Liver (tissue), 8 donors: ENCODE measurements at regions not wholly inside any gene's neighbourhood (a gene's known extent, or its start where the extent isn't known, plus 50 kb on each side); places are given as distances from the start of the nearest gene placed in this dataset.

Source experiments
- DNase-seq: peaks from one replicate; pipeline ENCODE4 v3.0.0-alpha.2; 2017; ENCODE audit warnings: low spot score
- H3K27ac ChIP-seq, 2 donors: one replicate each; pipeline ENCODE4 v1.7.0; 2013; ENCODE audit warnings: inconsistent platforms in 2 of 2, low read length in 2 of 2, control low read depth in 1 of 2, low read depth in 1 of 2, mild to moderate bottlenecking in 1 of 2
- H3K27me3 ChIP-seq, 4 donors: one replicate each; pipeline versions ENCODE4 v1.6.1 to v1.7.0; 2013; ENCODE audit warnings: low read length in 3 of 4, inconsistent platforms in 1 of 4, mild to moderate bottlenecking in 1 of 4, moderate library complexity in 1 of 4; ENCODE audit not compliant: control insufficient read depth in 4 of 4, insufficient read depth in 4 of 4
- H3K36me3 ChIP-seq, 4 donors: one replicate each; pipeline versions ENCODE4 v1.6.1 to v1.7.0; 2013; ENCODE audit warnings: low read length in 3 of 4, mild to moderate bottlenecking in 3 of 4, low read depth in 1 of 4, moderate library complexity in 1 of 4; ENCODE audit not compliant: control insufficient read depth in 4 of 4, insufficient read depth in 3 of 4
- H3K4me1 ChIP-seq, 4 donors: one replicate each; pipeline versions ENCODE4 v1.6.1 to v1.7.0; 2013; ENCODE audit warnings: low read length in 3 of 4, mild to moderate bottlenecking in 3 of 4, moderate library complexity in 1 of 4; ENCODE audit not compliant: control insufficient read depth in 4 of 4, insufficient read depth in 4 of 4
- H3K4me3 ChIP-seq, 3 donors: one replicate each; pipeline versions ENCODE4 v1.6.1 to v1.7.0; 2013; ENCODE audit warnings: low read length in 3 of 3, control low read depth in 1 of 3, low read depth in 1 of 3, mild to moderate bottlenecking in 1 of 3
- H3K9ac ChIP-seq, 2 donors: one replicate each; pipeline ENCODE4 v1.7.0; 2013; ENCODE audit warnings: low read length in 2 of 2, mild to moderate bottlenecking in 2 of 2, moderate library complexity in 2 of 2, control low read depth in 1 of 2, low read depth in 1 of 2
- H3K9me3 ChIP-seq, 4 donors: one replicate each; pipeline versions ENCODE4 v1.6.1 to v1.7.0; 2013; ENCODE audit warnings: low read length in 3 of 4; ENCODE audit not compliant: control insufficient read depth in 4 of 4
- ATF3 ChIP-seq: IDR thresholded peaks from 2 replicates; pipeline ENCODE4 v1.6.1; 2016; ENCODE audit warnings: antibody characterized with exemption
- CTCF ChIP-seq: fragments of 150-350 bp; IDR thresholded peaks from 2 replicates; pipeline ENCODE4 v1.5.1; 2017; ENCODE audit warnings: improper control_type of control experiment, low read depth, low read length; ENCODE audit not compliant: missing input control
- EGR1 ChIP-seq, 2 donors: IDR thresholded peaks; 2 replicates each; pipeline ENCODE4 v1.6.1; 2016 to 2018; ENCODE audit warnings: antibody characterized with exemption in 2 of 2, low read depth in 2 of 2
- FOXA1 ChIP-seq: IDR thresholded peaks from 2 replicates; pipeline ENCODE4 v1.6.1; 2016; ENCODE audit warnings: antibody characterized with exemption
- FOXA2 ChIP-seq: IDR thresholded peaks from 2 replicates; pipeline ENCODE4 v1.6.1; 2016; ENCODE audit warnings: antibody characterized with exemption
- GABPA ChIP-seq, 2 donors: IDR thresholded peaks in 1 of 2; conservative IDR thresholded peaks in 1 of 2; 2 replicates each; pipeline ENCODE4 v1.6.1; 2016; ENCODE audit warnings: antibody characterized with exemption in 2 of 2, mild to moderate bottlenecking in 1 of 2, moderate library complexity in 1 of 2
- HNF4A ChIP-seq, 2 donors: conservative IDR thresholded peaks; 2 replicates each; pipeline ENCODE4 v1.6.1; 2016; ENCODE audit warnings: antibody characterized with exemption in 2 of 2, mild to moderate bottlenecking in 2 of 2
- HNF4G ChIP-seq: IDR thresholded peaks from 2 replicates; pipeline ENCODE4 v1.6.1; 2016; ENCODE audit warnings: antibody characterized with exemption
- JUND ChIP-seq, 2 donors: IDR thresholded peaks; 2 replicates each; pipeline ENCODE4 v1.6.1; 2016; ENCODE audit warnings: antibody characterized with exemption in 2 of 2
- MAX ChIP-seq: IDR thresholded peaks from 2 replicates; pipeline ENCODE4 v1.6.1; 2016; ENCODE audit warnings: antibody characterized with exemption
- NR2F2 ChIP-seq: IDR thresholded peaks from 2 replicates; pipeline ENCODE4 v1.6.1; 2016; ENCODE audit warnings: antibody characterized with exemption
- RAD21 ChIP-seq, 2 donors: IDR thresholded peaks; 2 replicates each; pipeline ENCODE4 v1.6.1; 2016; ENCODE audit warnings: antibody characterized with exemption in 2 of 2, mild to moderate bottlenecking in 2 of 2
- REST ChIP-seq: IDR thresholded peaks from 2 replicates; pipeline ENCODE4 v1.6.1; 2016; ENCODE audit warnings: antibody characterized with exemption, mild to moderate bottlenecking
- RXRA ChIP-seq, 2 donors: IDR thresholded peaks; 2 replicates each; pipeline ENCODE4 v1.6.1; 2017 to 2018; ENCODE audit warnings: antibody characterized with exemption in 2 of 2, mild to moderate bottlenecking in 1 of 2
- SP1 ChIP-seq: IDR thresholded peaks from 2 replicates; pipeline ENCODE4 v1.6.1; 2018; ENCODE audit warnings: antibody characterized with exemption, mild to moderate bottlenecking
- TAF1 ChIP-seq: conservative IDR thresholded peaks from 2 replicates; pipeline ENCODE4 v1.6.1; 2016; ENCODE audit warnings: antibody characterized with exemption, mild to moderate bottlenecking
- YY1 ChIP-seq: IDR thresholded peaks from 2 replicates; pipeline ENCODE4 v1.6.1; 2016; ENCODE audit warnings: antibody characterized with exemption, mild to moderate bottlenecking
- ZBTB33 ChIP-seq: IDR thresholded peaks from 2 replicates; pipeline ENCODE4 v1.6.1; 2016; ENCODE audit warnings: antibody characterized with exemption
- WGBS: extraction: QIAGEN DNeasy Blood & Tissue Kit; methylation state at CpG from one replicate; pipeline ENCODE4 v1.1.7; 2013; 5-methylcytosine and 5-hydroxymethylcytosine counted together
- donor health status: healthy.
- donor health status: healthy.
- donor health status: healthy.
- donor health status: healthy.
- donor health status: healthy.

- H3K27ac ChIP-seq = no peak overlapping the region
- TF ChIP-seq REST (no peak), JUND (IDR thresholded peaks at IDR 0.05) (no peak), CTCF (no peak), YY1 (no peak), TAF1 (no peak), RAD21 (IDR thresholded peaks at IDR 0.05) (no peak), ZBTB33 (no peak), MAX (no peak), NR2F2 (no peak), ATF3 (no peak), FOXA1 (no peak), RXRA (IDR thresholded peaks at IDR 0.05) (no peak), HNF4G (no peak), HNF4A (conservative IDR thresholded peaks at IDR 0.05) (no peak), GABPA (IDR thresholded peaks at IDR 0.05 in 1 of 2, conservative IDR thresholded peaks at IDR 0.05 in 1 of 2) (no peak), SP1 (no peak), EGR1 (IDR thresholded peaks at IDR 0.05; ENCODE audit: low read depth in 2 of 2) (no peak), FOXA2 (no peak)
- no peaks in the 10 kb centered on the region for H3K27me3 ChIP-seq
- no peaks in the 10 kb centered on the region for H3K36me3 ChIP-seq
- no peak for DNase-seq
- 70% methylated on average over 5 of the region's 5 CpGs for WGBS
- no peak overlapping the region for H3K9ac ChIP-seq
- no peaks in the 10 kb centered on the region for H3K9me3 ChIP-seq
- no peak overlapping the region for H3K4me3 ChIP-seq
- H3K4me1 ChIP-seq = no peaks in the 10 kb centered on the region
Observed at GRCh38 chr10:121413951-121414350, 184.3 kb downstream of the FGFR2 start.
